Panc1 (cell line): ENCODE measurements at regions not wholly inside any gene's neighbourhood (a gene's known extent, or its start where the extent isn't known, plus 50 kb on each side); places are given as distances from the start of the nearest gene placed in this dataset.

Experiments used
- CTCF ChIP-seq: fragments of 450-650 bp; IDR thresholded peaks from 2 replicates; pipeline ENCODE4 v1.5.1; 2017; ENCODE audit warnings: mild to moderate bottlenecking
- POLR2AphosphoS5 ChIP-seq: IDR thresholded peaks from 2 replicates; pipeline ENCODE4 v1.6.1; 2012; ENCODE audit warnings: mild to moderate bottlenecking, low read depth, low read length, moderate library complexity
- REST ChIP-seq, 2 experiments: IDR thresholded peaks; 2 replicates each; pipeline ENCODE4 v1.6.1; 2011 to 2012; ENCODE audit warnings: low read depth in 2 of 2, control low read depth in 1 of 2, low read length in 1 of 2, mild to moderate bottlenecking in 1 of 2, moderate library complexity in 1 of 2; ENCODE audit not compliant: insufficient read depth in 1 of 2

GRCh38 chr16:7853197-7853596 is 520.6 kb downstream of the RBFOX1 start:
- TF ChIP-seq CTCF, result no peak
- TF ChIP-seq REST (IDR thresholded peaks at IDR 0.05; ENCODE audit: insufficient read depth in 1 of 2, low read depth in 2 of 2, low read length in 1 of 2), result no peak
- no peak for TF ChIP-seq POLR2AphosphoS5
